Hepatocyte (in vitro differentiated cells): ENCODE measurements at regions not wholly inside any gene's neighbourhood (a gene's known extent, or its start where the extent isn't known, plus 50 kb on each side); places are given as distances from the start of the nearest gene placed in this dataset.

Experiments
- EZH2 ChIP-seq: fragments of 200-600 bp; sonication (generic); IDR thresholded peaks from 2 replicates; pipeline ENCODE4 v1.6.1; 2016; ENCODE audit warnings: antibody characterized with exemption, mild to moderate bottlenecking, borderline replicate concordance
- TF ChIP-seq, protein P1 (sequence below): fragments of 200-600 bp; sonication (generic); IDR thresholded peaks from 2 replicates; pipeline ENCODE4 v1.5.1; 2016; ENCODE audit warnings: antibody characterized with exemption, mild to moderate bottlenecking; ENCODE audit not compliant: poor library complexity

DNA sequence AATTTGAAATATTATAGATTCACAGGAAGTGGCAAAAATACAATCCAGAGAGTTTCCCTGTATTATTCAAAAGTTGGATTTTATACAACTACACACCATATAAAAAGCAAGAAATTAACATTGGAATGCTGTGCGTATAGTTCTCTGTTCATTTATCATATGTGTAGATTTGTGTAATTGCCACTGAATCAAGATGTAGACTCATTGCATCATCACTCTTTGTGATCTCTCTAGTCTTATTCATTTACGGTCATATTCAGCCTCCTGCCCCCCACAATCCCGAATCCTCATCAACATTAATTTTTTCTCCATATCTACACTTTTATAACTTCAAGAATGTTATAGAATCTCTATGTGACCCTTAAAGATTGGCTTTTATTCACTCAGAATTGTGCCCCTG, 390.6 kb upstream of the B3GAT1 start:
- TF ChIP-seq, protein P1, sequence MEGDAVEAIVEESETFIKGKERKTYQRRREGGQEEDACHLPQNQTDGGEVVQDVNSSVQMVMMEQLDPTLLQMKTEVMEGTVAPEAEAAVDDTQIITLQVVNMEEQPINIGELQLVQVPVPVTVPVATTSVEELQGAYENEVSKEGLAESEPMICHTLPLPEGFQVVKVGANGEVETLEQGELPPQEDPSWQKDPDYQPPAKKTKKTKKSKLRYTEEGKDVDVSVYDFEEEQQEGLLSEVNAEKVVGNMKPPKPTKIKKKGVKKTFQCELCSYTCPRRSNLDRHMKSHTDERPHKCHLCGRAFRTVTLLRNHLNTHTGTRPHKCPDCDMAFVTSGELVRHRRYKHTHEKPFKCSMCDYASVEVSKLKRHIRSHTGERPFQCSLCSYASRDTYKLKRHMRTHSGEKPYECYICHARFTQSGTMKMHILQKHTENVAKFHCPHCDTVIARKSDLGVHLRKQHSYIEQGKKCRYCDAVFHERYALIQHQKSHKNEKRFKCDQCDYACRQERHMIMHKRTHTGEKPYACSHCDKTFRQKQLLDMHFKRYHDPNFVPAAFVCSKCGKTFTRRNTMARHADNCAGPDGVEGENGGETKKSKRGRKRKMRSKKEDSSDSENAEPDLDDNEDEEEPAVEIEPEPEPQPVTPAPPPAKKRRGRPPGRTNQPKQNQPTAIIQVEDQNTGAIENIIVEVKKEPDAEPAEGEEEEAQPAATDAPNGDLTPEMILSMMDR: no peak
- no peak for TF ChIP-seq EZH2
